Activated CD8-positive, alpha-beta T cell treated with anti-CD3 and anti-CD28 coated beads, Interleukin-2, amount 10 ng/mL, durations not matched to agents 7 days and 5 days (primary cell): ENCODE measurements at regions not wholly inside any gene's neighbourhood (a gene's known extent, or its start where the extent isn't known, plus 50 kb on each side); places are given as distances from the start of the nearest gene placed in this dataset.

ENCODE experiments used
- ATAC-seq: fragments of 150-1000 bp; cut with Tn5 transposase; one replicate; pipeline ENCODE4 v1.10.0; 2021; ENCODE audit warnings: moderate library complexity
- CTCF ChIA-PET: fragments of 350-600 bp; sonication (Branson Sonifier 250); formaldehyde crosslinking; loops from one replicate; lab custom pipeline; 2021; ENCODE audit warnings: antibody characterized with exemption; lab: Charles Lee
- POLR2A ChIA-PET: fragments of 350-600 bp; sonication (Branson Sonifier 250); formaldehyde crosslinking; loops from one replicate; lab custom pipeline; 2021; ENCODE audit warnings: antibody characterized with exemption; lab: Charles Lee
- DNase-seq: peaks from one replicate; pipeline ENCODE4 v3.0.0-alpha.2; 2020
- H3K27ac Mint-ChIP-seq: one replicate; pipeline ENCODE4 v1.8.0; 2021; ENCODE audit warnings: mild to moderate bottlenecking, mixed read lengths
- H3K27me3 Mint-ChIP-seq: one replicate; pipeline ENCODE4 v1.8.0; 2021; ENCODE audit warnings: low read depth, mixed read lengths
- H3K36me3 Mint-ChIP-seq: one replicate; pipeline ENCODE4 v1.8.0; 2021; ENCODE audit warnings: low read depth, mixed read lengths
- H3K4me1 Mint-ChIP-seq: one replicate; pipeline ENCODE4 v1.8.0; 2021; ENCODE audit warnings: low read depth, mixed read lengths
- H3K4me3 Mint-ChIP-seq: one replicate; pipeline ENCODE4 v1.8.0; 2021; ENCODE audit warnings: mild to moderate bottlenecking, mixed read lengths
- H3K9me3 Mint-ChIP-seq: one replicate; pipeline ENCODE4 v1.8.0; 2022; ENCODE audit warnings: mixed read lengths; ENCODE audit not compliant: insufficient read depth

DNA sequence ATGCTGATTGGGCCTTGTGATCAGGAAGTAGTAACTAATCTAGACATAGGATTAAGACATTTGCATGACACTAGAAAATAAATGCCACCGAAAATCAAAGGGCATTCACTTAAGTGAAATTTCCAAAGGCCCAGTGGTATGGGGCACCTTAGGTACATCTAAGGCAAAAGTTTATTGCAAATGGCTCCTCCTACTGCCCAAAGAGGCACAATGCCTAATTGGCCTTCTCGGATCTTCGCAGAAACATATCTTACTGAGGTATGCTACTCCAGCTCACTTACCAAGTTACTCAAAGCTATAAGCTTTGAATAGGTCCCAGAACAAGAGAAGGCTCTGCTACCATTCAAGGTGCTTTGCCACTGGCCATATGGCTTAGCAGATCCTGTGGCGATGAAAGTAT is 174.8 kb upstream of the CXCL13 start:
- no peak for DNase-seq
- CTCF ChIA-PET: interaction anchor here (1.2 to 3.3 kb wide), 5 partner anchors 10 to 171 kb away, joined by 3 to 17 read pairs (median 4); no protein-coding TSS in a partner anchor

DNA sequence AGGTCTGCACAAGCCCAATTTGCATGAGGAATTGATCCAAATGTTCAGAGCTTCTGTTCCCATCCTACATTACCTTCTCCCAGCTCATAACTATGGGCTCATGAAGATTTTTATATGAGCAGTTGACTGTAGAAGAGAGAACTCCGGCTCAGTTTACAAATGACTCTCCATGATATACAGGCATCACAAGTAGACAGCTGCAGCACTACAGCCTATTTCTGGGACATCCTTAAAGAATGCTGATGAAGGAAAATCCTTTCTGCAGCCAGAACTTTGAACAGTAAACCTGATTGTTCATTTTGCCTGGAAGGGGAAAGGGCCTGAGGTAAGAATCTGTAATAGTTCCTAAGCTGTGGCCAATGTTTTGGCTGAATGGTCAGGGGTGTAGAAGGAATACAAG is 174.1 kb upstream of the CXCL13 start:
- H3K27ac Mint-ChIP-seq: no peak overlapping the region
- ChIA-PET CTCF (interaction anchor here (1.3 to 3.3 kb wide), 6 partner anchors 9 to 67 kb away, joined by 3 to 17 read pairs (median 4); no protein-coding TSS in a partner anchor), POLR2A (no interaction called here)
- H3K4me1 Mint-ChIP-seq: peaks cover 4% of the 10 kb centered on the region
- no peaks in the 10 kb centered on the region for H3K9me3 Mint-ChIP-seq
- no peak for DNase-seq
- H3K27me3 Mint-ChIP-seq: peaks cover 4% of the 10 kb centered on the region
- H3K36me3 Mint-ChIP-seq: no peaks in the 10 kb centered on the region
- ATAC-seq: no peak
- no peak overlapping the region for H3K4me3 Mint-ChIP-seq

More for the DNA sequence above, 174.8 kb upstream of the CXCL13 start:
- peaks cover 4% of the 10 kb centered on the region for H3K27me3 Mint-ChIP-seq
- H3K36me3 Mint-ChIP-seq: no peaks in the 10 kb centered on the region
- H3K27ac Mint-ChIP-seq: no peak overlapping the region
- no peak for ATAC-seq
- H3K4me1 Mint-ChIP-seq: peaks cover 4% of the 10 kb centered on the region
- H3K4me3 Mint-ChIP-seq: no peak overlapping the region
- POLR2A ChIA-PET: no interaction called here
- no peaks in the 10 kb centered on the region for H3K9me3 Mint-ChIP-seq

DNA sequence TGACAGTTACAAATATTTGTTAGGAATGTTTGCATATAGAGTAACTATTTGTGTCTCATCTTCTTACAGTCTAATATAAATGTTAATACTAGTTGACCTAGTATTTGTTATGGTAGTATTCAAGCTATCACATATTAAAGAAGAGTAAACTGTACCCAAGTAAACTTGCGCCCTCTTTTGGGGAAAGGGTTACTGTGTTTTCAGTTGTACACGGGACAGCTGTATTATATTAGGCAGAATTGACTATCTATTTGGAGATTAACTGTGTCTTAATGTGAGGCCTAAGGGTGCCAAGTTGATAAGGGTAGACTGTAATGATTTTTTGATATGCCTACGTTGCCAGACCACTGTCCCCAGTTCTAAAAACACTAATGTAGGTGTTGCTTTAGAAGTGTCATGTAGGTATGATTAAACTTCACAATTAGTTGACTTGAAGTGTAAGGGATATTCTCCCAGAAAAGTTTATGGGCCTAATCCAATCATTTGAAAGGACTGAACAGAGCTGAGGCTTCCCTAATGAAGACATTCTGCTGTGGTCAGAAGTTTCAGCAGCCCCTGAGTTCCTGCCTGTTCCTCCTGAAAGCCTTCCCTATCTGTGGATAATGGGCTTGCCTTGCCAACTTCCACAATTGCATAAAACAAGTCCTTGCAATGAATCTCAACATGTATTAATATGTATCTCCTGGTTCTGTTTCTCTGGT is 172.8 kb upstream of the CXCL13 start:
- ATAC-seq (no peak), DNase-seq (no peak)
- Mint-ChIP-seq H3K4me1 (peaks cover 4% of the 10 kb centered on the region), H3K4me3 (no peak overlapping the region), H3K27me3 (peaks cover 4% of the 10 kb centered on the region), H3K36me3 (no peaks in the 10 kb centered on the region), H3K27ac (no peak overlapping the region), H3K9me3 (no peaks in the 10 kb centered on the region)
- ChIA-PET POLR2A (no interaction called here), CTCF (interaction anchor here (0.6 to 3.8 kb wide), 22 partner anchors 8 to 230 kb away, joined by 3 to 17 read pairs (median 4); no protein-coding TSS in a partner anchor)

DNA sequence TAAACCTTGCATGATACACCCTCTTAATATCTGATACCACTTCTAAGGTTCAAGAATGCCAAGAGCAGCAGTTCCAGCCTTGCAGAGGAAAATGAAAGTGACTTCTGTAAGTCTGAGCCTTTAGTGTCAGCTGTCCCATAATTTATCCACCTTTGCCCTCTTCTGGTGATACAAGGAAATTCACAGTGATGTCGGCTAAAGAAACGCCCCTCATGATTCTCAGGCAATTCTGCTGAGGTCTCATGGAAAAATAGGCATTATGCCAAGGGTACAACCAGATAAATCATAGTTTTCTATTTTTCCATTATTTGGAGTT is 172.2 kb upstream of the CXCL13 start:
- H3K36me3 Mint-ChIP-seq: no peaks in the 10 kb centered on the region
- H3K4me1 Mint-ChIP-seq: peaks cover 4% of the 10 kb centered on the region
- ChIA-PET CTCF (interaction anchor here (0.7 to 3.8 kb wide), 19 partner anchors 11 to 230 kb away, joined by 3 to 17 read pairs (median 4); partner anchors contain the start of gene CXCL13), POLR2A (no interaction called here)
- H3K9me3 Mint-ChIP-seq: no peaks in the 10 kb centered on the region
- no peak overlapping the region for H3K4me3 Mint-ChIP-seq
- DNase-seq (peak; percentile 42), ATAC-seq (peak; percentile 89)
- no peak overlapping the region for H3K27ac Mint-ChIP-seq
- no peaks in the 10 kb centered on the region for H3K27me3 Mint-ChIP-seq

DNA sequence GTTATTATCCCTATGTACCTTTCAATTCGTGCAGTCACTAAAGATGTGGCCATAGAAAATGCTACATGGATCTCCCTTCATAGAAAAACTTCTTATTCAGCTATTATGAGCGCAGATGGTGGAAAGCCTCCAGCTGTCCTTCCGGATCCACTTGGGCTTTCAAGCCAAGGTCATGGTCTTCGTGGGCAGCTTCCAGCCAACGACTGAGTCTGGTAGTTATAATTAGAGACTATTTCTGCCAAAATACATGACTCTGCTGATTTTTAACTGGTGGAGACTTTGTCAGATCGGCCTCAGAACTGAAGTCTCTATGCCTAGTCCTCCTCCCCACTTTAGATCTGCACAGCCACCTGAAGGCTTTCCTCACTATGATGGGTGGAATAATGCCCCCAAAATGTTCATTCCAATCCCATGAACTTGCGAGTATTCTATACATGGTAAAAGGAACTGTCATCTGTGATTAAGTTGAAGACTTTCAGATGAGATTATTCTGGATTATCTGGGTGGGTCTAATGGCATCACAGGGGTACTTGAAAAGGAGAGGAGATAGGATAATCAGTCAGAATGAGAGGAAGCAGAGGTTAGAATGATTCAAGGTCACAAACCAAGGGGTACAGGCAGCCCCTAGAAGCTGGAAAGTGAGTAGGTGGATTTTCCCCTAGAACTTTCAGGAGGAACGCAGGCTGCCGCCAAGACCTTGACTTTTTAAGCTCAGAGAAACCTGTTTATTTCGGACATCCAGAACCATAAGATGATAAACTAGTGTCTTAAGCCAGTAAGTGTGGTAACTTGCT is 171.1 kb upstream of the CXCL13 start:
- Mint-ChIP-seq H3K9me3 (no peaks in the 10 kb centered on the region), H3K27me3 (no peaks in the 10 kb centered on the region), H3K27ac (no peak overlapping the region), H3K4me3 (no peak overlapping the region), H3K4me1 (peaks cover 4% of the 10 kb centered on the region), H3K36me3 (no peaks in the 10 kb centered on the region)
- POLR2A ChIA-PET: no interaction called here
- ATAC-seq (no peak), DNase-seq (no peak)
- CTCF ChIA-PET: interaction anchor here (0.9 to 3.8 kb wide), 14 partner anchors 9 to 193 kb away, joined by 3 to 17 read pairs (median 6); no protein-coding TSS in a partner anchor

DNA sequence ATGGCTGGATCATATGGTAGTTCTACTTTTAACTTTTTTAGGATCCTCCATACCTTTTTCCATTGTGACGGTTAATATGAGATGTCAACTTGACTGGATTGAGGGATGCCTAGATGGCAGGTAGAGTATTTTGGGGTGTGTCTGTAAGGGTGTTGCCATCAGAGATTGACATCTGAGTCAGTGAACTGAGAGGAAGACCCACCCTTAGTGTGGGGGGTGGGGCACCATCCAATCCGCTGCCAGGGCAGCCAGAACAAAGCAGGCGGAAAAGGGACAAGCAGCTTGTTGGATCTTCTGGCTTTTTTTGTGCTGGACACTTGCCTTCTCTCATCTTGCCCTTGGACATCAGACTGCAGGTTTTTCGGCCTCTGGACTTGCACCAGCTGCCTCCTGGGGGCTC is 168.5 kb upstream of the CXCL13 start:
- ChIA-PET POLR2A (no interaction called here), CTCF (no interaction called here)
- Mint-ChIP-seq H3K4me1 (peaks cover 4% of the 10 kb centered on the region), H3K9me3 (no peaks in the 10 kb centered on the region), H3K36me3 (no peaks in the 10 kb centered on the region), H3K27me3 (no peaks in the 10 kb centered on the region), H3K4me3 (no peak overlapping the region), H3K27ac (no peak overlapping the region)
- no peak for DNase-seq
- ATAC-seq: no peak

DNA sequence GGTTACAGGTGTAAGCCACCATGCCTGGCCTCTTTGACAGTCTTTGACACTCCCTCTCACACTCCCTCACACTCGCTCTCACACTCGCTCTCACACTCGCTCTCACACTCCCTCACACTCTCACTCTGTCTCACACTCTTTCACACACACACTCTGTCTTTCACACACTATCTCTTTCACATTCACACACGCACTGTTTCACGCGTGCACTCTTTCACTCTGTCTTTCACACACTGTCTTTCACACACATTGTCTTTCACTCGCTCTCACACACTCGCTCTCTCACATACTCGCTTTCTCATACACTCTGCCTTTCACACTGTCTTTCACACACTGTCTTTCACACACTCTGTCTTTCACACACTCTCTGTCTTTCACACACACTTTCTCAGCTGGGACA is 167.1 kb upstream of the CXCL13 start:
- Mint-ChIP-seq H3K4me1 (no peaks in the 10 kb centered on the region), H3K27me3 (no peaks in the 10 kb centered on the region), H3K9me3 (no peaks in the 10 kb centered on the region), H3K36me3 (no peaks in the 10 kb centered on the region), H3K27ac (no peak overlapping the region), H3K4me3 (no peak overlapping the region)
- no peak for DNase-seq
- ChIA-PET CTCF (no interaction called here), POLR2A (no interaction called here)
- ATAC-seq: no peak

DNA sequence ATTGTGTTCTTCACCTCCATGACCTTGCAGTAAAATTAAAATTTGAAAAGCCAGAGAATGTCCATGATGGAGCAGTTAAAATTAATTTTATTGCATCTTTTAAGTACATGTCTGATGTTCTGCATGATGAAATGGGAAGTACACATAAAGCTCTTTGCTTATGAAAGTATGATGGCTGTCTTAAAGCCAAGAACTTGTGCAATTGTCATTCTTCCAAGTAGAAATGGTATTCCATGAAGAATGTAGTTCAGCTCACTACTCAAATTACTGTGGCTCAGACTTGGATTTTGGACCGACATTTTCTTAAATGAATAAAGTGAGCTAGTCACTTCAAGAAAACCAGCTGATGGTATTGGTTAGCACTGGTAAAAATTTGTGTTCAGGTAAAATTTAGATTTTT is 161.7 kb upstream of the CXCL13 start:
- CTCF ChIA-PET: interaction anchor here (1.2 to 2.1 kb wide), 2 partner anchors 10 to 21 kb away, joined by 5 to 8 read pairs; no protein-coding TSS in a partner anchor
- Mint-ChIP-seq H3K36me3 (no peaks in the 10 kb centered on the region), H3K4me3 (no peak overlapping the region), H3K27ac (no peak overlapping the region), H3K27me3 (peaks cover 14% of the 10 kb centered on the region), H3K4me1 (no peaks in the 10 kb centered on the region), H3K9me3 (no peaks in the 10 kb centered on the region)
- ATAC-seq (no peak), DNase-seq (no peak)
- POLR2A ChIA-PET: no interaction called here

DNA sequence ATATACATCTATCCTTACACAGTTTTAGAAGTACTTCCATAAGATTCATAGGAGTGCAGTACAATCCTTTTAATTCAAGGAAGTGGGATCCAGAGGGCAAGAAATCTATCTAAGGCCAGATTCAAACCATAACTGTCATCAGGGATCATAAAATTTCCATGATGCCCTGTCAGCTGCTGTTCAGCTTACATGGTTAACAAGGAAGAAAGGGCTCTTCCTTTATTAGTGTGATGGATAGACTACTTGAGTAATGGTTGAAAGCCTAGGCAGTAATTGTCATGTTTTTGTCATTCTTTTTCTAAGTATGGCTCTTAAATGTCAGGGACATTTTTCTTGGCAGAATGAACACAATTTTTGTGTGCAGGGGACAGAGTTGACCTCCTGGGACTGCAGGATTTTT is 159.8 kb upstream of the CXCL13 start:
- ChIA-PET POLR2A (no interaction called here), CTCF (interaction anchor here (1.2 to 2.1 kb wide), 2 partner anchors 19 to 156 kb away, joined by 3 to 5 read pairs; no protein-coding TSS in a partner anchor)
- Mint-ChIP-seq H3K27ac (no peak overlapping the region), H3K9me3 (no peaks in the 10 kb centered on the region), H3K4me3 (no peak overlapping the region), H3K27me3 (peaks cover 16% of the 10 kb centered on the region), H3K4me1 (no peaks in the 10 kb centered on the region), H3K36me3 (no peaks in the 10 kb centered on the region)
- no peak for DNase-seq
- no peak for ATAC-seq

DNA sequence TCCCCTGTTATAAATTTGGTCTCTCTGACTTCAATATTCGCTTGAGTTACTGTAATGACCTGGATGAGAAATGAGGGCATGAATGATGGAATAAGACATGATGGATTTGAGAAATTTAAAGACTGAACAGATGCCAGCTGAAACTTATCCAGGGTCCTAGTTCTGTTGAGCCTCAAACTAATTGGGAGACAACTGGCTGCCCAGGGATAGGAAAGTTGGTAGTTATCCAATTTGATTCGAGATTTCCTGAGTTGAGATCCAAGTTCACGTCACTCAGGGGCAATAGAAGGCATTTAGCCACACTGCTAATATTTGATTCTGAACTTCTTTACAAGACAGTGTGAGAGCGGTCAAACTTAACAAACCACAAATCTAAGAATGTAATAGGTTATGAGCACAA is 159.0 kb upstream of the CXCL13 start:
- DNase-seq: no peak
- Mint-ChIP-seq H3K27me3 (peaks cover 16% of the 10 kb centered on the region), H3K9me3 (no peaks in the 10 kb centered on the region), H3K4me1 (no peaks in the 10 kb centered on the region), H3K36me3 (no peaks in the 10 kb centered on the region), H3K4me3 (no peak overlapping the region), H3K27ac (no peak overlapping the region)
- POLR2A ChIA-PET: no interaction called here
- CTCF ChIA-PET: no interaction called here
- no peak for ATAC-seq

DNA sequence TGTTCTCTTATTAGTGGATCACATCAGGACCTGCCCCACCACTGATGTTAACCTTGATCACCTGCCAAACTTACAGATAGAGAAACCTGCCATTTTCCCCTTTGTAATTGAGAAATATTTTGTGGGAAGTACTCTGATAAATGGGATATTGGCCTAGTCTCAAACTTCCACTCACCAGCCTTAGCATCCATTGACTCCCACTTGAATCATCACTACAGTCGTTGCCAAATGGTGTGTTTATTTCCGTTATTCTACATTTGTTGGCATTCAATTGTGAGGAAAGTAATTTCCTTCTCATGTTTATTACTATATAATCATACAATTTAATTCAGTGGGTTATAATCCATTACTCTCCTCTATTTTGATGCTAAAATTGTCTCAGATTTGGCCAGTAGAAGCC is 156.4 kb upstream of the CXCL13 start:
- ChIA-PET CTCF (no interaction called here), POLR2A (no interaction called here)
- no peaks in the 10 kb centered on the region for H3K4me1 Mint-ChIP-seq

DNA sequence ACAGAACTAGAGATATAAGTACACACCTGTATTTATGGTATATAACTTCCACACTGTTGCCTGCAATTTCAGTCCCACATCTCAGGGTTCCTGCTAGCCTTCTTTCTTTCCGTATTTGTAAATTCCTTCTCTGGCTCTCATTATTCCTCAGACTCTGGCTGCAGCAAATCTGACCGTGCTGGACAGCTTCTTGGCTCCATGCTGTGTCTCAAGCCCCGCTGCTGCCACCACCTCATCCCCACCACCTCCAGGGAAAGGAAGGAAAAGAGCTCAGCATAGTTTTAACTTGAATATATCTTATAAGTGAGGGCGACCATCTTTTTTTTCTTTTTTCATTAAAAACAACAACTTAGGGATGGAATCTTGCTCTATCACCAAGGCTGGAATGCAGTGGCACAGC is 155.6 kb upstream of the CXCL13 start:
- H3K27ac Mint-ChIP-seq: no peak overlapping the region
- H3K4me1 Mint-ChIP-seq: no peaks in the 10 kb centered on the region
- DNase-seq (no peak), ATAC-seq (no peak)
- CTCF ChIA-PET: no interaction called here
- no peak overlapping the region for H3K4me3 Mint-ChIP-seq
- H3K9me3 Mint-ChIP-seq: no peaks in the 10 kb centered on the region
- H3K36me3 Mint-ChIP-seq: no peaks in the 10 kb centered on the region
- H3K27me3 Mint-ChIP-seq: peaks cover 14% of the 10 kb centered on the region
- POLR2A ChIA-PET: no interaction called here

More for the DNA sequence above, 156.4 kb upstream of the CXCL13 start:
- Mint-ChIP-seq H3K4me3 (no peak overlapping the region), H3K36me3 (no peaks in the 10 kb centered on the region), H3K27ac (no peak overlapping the region), H3K9me3 (no peaks in the 10 kb centered on the region), H3K27me3 (peaks cover 16% of the 10 kb centered on the region)
- DNase-seq (no peak), ATAC-seq (no peak)
